H9 (cell line): ENCODE measurements at regions not wholly inside any gene's neighbourhood (a gene's known extent, or its start where the extent isn't known, plus 50 kb on each side); places are given as distances from the start of the nearest gene placed in this dataset.

Source experiments
- DNase-seq: peaks from one replicate; pipeline ENCODE4 v3.0.0-alpha.2; 2017
- H2AFZ ChIP-seq: one replicate; pipeline ENCODE4 v1.6.1; 2013; ENCODE audit warnings: mild to moderate bottlenecking, low read length, control low read depth, moderate library complexity
- H2AK5ac ChIP-seq: 2 replicates; pipeline ENCODE4 v1.6.1; 2013; ENCODE audit warnings: low read length, control low read depth, mixed read lengths; ENCODE audit not compliant: insufficient read length
- H2BK120ac ChIP-seq: one replicate; pipeline ENCODE4 v1.6.1; 2013; ENCODE audit warnings: low read depth, mild to moderate bottlenecking, low read length, control low read depth, inconsistent platforms; ENCODE audit not compliant: poor library complexity, severe bottlenecking
- H2BK12ac ChIP-seq: 2 replicates; pipeline ENCODE4 v1.6.1; 2013; ENCODE audit warnings: low read length, control low read depth, mixed read lengths, low read depth; ENCODE audit not compliant: insufficient read length
- H2BK15ac ChIP-seq: 2 replicates; pipeline ENCODE4 v1.6.1; 2013; ENCODE audit warnings: low read depth, low read length, control low read depth
- H2BK20ac ChIP-seq: one replicate; pipeline ENCODE4 v1.6.1; 2013; ENCODE audit warnings: low read depth, mild to moderate bottlenecking, low read length, control low read depth, inconsistent platforms; ENCODE audit not compliant: poor library complexity, severe bottlenecking
- H2BK5ac ChIP-seq: 2 replicates; pipeline ENCODE4 v1.6.1; 2013; ENCODE audit warnings: low read length, control low read depth, mixed read lengths; ENCODE audit not compliant: insufficient read length
- H3K14ac ChIP-seq: 2 replicates; pipeline ENCODE4 v1.6.1; 2013; ENCODE audit warnings: low read length, control low read depth; ENCODE audit not compliant: insufficient read depth
- H3K18ac ChIP-seq: 2 replicates; pipeline ENCODE4 v1.6.1; 2013; ENCODE audit warnings: low read depth, mild to moderate bottlenecking, mixed read lengths, low read length, control low read depth; ENCODE audit not compliant: insufficient read length
- H3K23ac ChIP-seq: 2 replicates; pipeline ENCODE4 v1.6.1; 2013; ENCODE audit warnings: low read length, control low read depth, mixed read lengths, low read depth; ENCODE audit not compliant: insufficient read length
- H3K23me2 ChIP-seq: 2 replicates; pipeline ENCODE4 v1.6.1; 2013; ENCODE audit warnings: low read depth, mild to moderate bottlenecking, mixed read lengths, low read length, control low read depth; ENCODE audit not compliant: insufficient read length, poor library complexity, severe bottlenecking
- H3K27ac ChIP-seq: 2 replicates; pipeline ENCODE4 v1.5.1; 2013; ENCODE audit warnings: low read length, control low read depth, mixed read lengths, low read depth; ENCODE audit not compliant: insufficient read length
- H3K27me3 ChIP-seq: 2 replicates; pipeline ENCODE4 v1.6.1; 2013; ENCODE audit warnings: low read length, control low read depth, inconsistent platforms; ENCODE audit not compliant: insufficient read depth
- H3K4ac ChIP-seq: 2 replicates; pipeline ENCODE4 v1.6.1; 2013; ENCODE audit warnings: low read depth, mild to moderate bottlenecking, control low read depth, inconsistent platforms, low read length, moderate library complexity
- H3K4me1 ChIP-seq: 2 replicates; pipeline ENCODE4 v1.6.1; 2013; ENCODE audit warnings: low read length, control low read depth, inconsistent platforms; ENCODE audit not compliant: insufficient read depth
- H3K4me2 ChIP-seq: 2 replicates; pipeline ENCODE4 v1.6.1; 2013; ENCODE audit warnings: low read length, control low read depth, mixed read lengths; ENCODE audit not compliant: insufficient read length, insufficient read depth
- H3K56ac ChIP-seq: 2 replicates; pipeline ENCODE4 v1.6.1; 2013; ENCODE audit warnings: low read depth, mild to moderate bottlenecking, mixed read lengths, low read length, control low read depth; ENCODE audit not compliant: insufficient read length
- H3K79me1 ChIP-seq: 2 replicates; pipeline ENCODE4 v1.6.1; 2013; ENCODE audit warnings: low read depth, mild to moderate bottlenecking, moderate library complexity, low read length, control low read depth, inconsistent platforms; ENCODE audit not compliant: insufficient read depth, poor library complexity, severe bottlenecking
- H3K79me2 ChIP-seq: 2 replicates; pipeline ENCODE4 v1.6.1; 2013; ENCODE audit warnings: low read length, control low read depth, inconsistent platforms; ENCODE audit not compliant: insufficient read depth
- H3K9ac ChIP-seq: 2 replicates; pipeline ENCODE4 v1.6.1; 2013; ENCODE audit warnings: low read length, control low read depth, mixed read lengths; ENCODE audit not compliant: insufficient read length; ENCODE audit errors: extremely low read depth
- H3K9me3 ChIP-seq: one replicate; pipeline ENCODE4 v1.6.1; 2013; ENCODE audit warnings: low read depth, low read length, inconsistent platforms; ENCODE audit not compliant: control insufficient read depth
- H3T11ph ChIP-seq: one replicate; pipeline ENCODE4 v1.6.1; 2013; ENCODE audit warnings: mild to moderate bottlenecking, low read length, control low read depth, inconsistent platforms
- H4K20me1 ChIP-seq: one replicate; pipeline ENCODE4 v1.6.1; 2013; ENCODE audit not compliant: control insufficient read depth, insufficient read length, insufficient read depth
- H4K5ac ChIP-seq: 2 replicates; pipeline ENCODE4 v1.6.1; 2013; ENCODE audit warnings: low read depth, mild to moderate bottlenecking, mixed read lengths, low read length, control low read depth; ENCODE audit not compliant: insufficient read length
- H4K8ac ChIP-seq: replicated peaks from 2 replicates; pipeline ENCODE4 v1.6.1; 2013; ENCODE audit warnings: low read length, control low read depth, mixed read lengths, low read depth; ENCODE audit not compliant: insufficient read length
- H4K91ac ChIP-seq: 2 replicates; pipeline ENCODE4 v1.6.1; 2013; ENCODE audit warnings: low read depth, mild to moderate bottlenecking, moderate library complexity, mixed read lengths, low read length, control low read depth; ENCODE audit not compliant: insufficient read length
- H3K27ac Mint-ChIP-seq, 3 experiments: 2 replicates in 2 of 3; 3 replicates in 1 of 3; pipeline ENCODE4 v1.8.0; 2020 to 2021; ENCODE audit warnings: mixed read lengths in 3 of 3, mild to moderate bottlenecking in 1 of 3, moderate library complexity in 1 of 3
- H3K27me3 Mint-ChIP-seq: 2 replicates; pipeline ENCODE4 v1.8.0; 2021; ENCODE audit warnings: low read depth, mild to moderate bottlenecking, moderate library complexity, mixed read lengths
- H3K36me3 Mint-ChIP-seq, 3 experiments: 2 replicates in 2 of 3; 3 replicates in 1 of 3; pipeline ENCODE4 v1.8.0; 2020 to 2021; ENCODE audit warnings: low read depth in 3 of 3, mixed read lengths in 3 of 3; ENCODE audit not compliant: insufficient read depth in 1 of 3
- H3K4me1 Mint-ChIP-seq, 2 experiments: 2 replicates each; pipeline ENCODE4 v1.8.0; 2020; ENCODE audit warnings: mixed read lengths in 2 of 2
- H3K4me3 Mint-ChIP-seq, 2 experiments: 2 replicates in 1 of 2; 3 replicates in 1 of 2; pipeline ENCODE4 v1.8.0; 2020 to 2021; ENCODE audit warnings: mild to moderate bottlenecking in 2 of 2, mixed read lengths in 2 of 2, moderate library complexity in 1 of 2
- H3K9me3 Mint-ChIP-seq, 2 experiments: 2 replicates in 1 of 2; 3 replicates in 1 of 2; pipeline ENCODE4 v1.8.0; 2020; ENCODE audit warnings: mild to moderate bottlenecking in 2 of 2, mixed read lengths in 2 of 2, moderate library complexity in 1 of 2
- WGBS: extraction: QIAGEN DNeasy Blood & Tissue Kit; methylation state at CpG from one replicate; pipeline ENCODE4 v1.1.7; 2013; ENCODE audit warnings: missing lambda C conversion rate, low lambda C conversion rate, mixed read lengths; ENCODE audit not compliant: insufficient read length; ENCODE audit errors: extremely low coverage; 5-methylcytosine and 5-hydroxymethylcytosine counted together
- TF ChIP-seq, protein P1 (sequence below): fragments of 200-600 bp; sonication (generic); conservative IDR thresholded peaks from 3 replicates; pipeline ENCODE4 v1.8.0; 2021; ENCODE audit warnings: antibody characterized with exemption, mild to moderate bottlenecking

- H2BK5ac ChIP-seq, result no peak overlapping the region
- no peaks in the 10 kb centered on the region for H3K79me2 ChIP-seq
- H2BK20ac ChIP-seq, result no peak overlapping the region
- no peak overlapping the region for H2AK5ac ChIP-seq
- H3T11ph ChIP-seq, result no peak overlapping the region
- H4K20me1 ChIP-seq, result no peaks in the 10 kb centered on the region
- Mint-ChIP-seq H3K9me3 (no peaks in the 10 kb centered on the region), H3K27me3 (peaks cover 2% of the 10 kb centered on the region; the same call in 1 of the 2 replicates), H3K4me3 (no peak overlapping the region), H3K36me3 (no peaks in the 10 kb centered on the region; a peak in 1 of 7 replicates), H3K4me1 (peaks cover 16 to 19% of the 10 kb centered on the region in 2 experiments), H3K27ac (0 out of 7 replicates have a peak overlapping the region, but pooled peaks of 1 of the 3 experiments have one; percentile 14)
- H4K8ac ChIP-seq, result no peak overlapping the region
- H3K9me3 ChIP-seq, result no peaks in the 10 kb centered on the region
- WGBS, result no CpG with 5 or more reads among the region's 1 CpG
- no peak overlapping the region for H3K4ac ChIP-seq
- no peak overlapping the region for H2BK15ac ChIP-seq
- no peak for DNase-seq
- H3K23ac ChIP-seq, result no peak overlapping the region
- TF ChIP-seq, protein P1, sequence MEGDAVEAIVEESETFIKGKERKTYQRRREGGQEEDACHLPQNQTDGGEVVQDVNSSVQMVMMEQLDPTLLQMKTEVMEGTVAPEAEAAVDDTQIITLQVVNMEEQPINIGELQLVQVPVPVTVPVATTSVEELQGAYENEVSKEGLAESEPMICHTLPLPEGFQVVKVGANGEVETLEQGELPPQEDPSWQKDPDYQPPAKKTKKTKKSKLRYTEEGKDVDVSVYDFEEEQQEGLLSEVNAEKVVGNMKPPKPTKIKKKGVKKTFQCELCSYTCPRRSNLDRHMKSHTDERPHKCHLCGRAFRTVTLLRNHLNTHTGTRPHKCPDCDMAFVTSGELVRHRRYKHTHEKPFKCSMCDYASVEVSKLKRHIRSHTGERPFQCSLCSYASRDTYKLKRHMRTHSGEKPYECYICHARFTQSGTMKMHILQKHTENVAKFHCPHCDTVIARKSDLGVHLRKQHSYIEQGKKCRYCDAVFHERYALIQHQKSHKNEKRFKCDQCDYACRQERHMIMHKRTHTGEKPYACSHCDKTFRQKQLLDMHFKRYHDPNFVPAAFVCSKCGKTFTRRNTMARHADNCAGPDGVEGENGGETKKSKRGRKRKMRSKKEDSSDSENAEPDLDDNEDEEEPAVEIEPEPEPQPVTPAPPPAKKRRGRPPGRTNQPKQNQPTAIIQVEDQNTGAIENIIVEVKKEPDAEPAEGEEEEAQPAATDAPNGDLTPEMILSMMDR, result no peak
- no peak overlapping the region for H3K4me2 ChIP-seq
- H3K14ac ChIP-seq, result no peak overlapping the region
- no peak overlapping the region for H3K9ac ChIP-seq
- H3K18ac ChIP-seq, result no peak overlapping the region
- no peaks in the 10 kb centered on the region for H3K27me3 ChIP-seq
- H3K79me1 ChIP-seq, result no peaks in the 10 kb centered on the region
- H4K5ac ChIP-seq, result no peak overlapping the region
- H2AFZ ChIP-seq, result no peak overlapping the region
- H4K91ac ChIP-seq, result no peak overlapping the region
- no peak overlapping the region for H3K27ac ChIP-seq
- no peak overlapping the region for H2BK120ac ChIP-seq
- no peaks in the 10 kb centered on the region for H3K23me2 ChIP-seq
- H2BK12ac ChIP-seq, result no peak overlapping the region
- no peak overlapping the region for H3K56ac ChIP-seq
- H3K4me1 ChIP-seq, result peaks cover 5% of the 10 kb centered on the region; the same call in 1 of the 2 replicates
These were observed 191.1 kb upstream of the KIRREL3 start for GRCh38 chr11:127191689-127192088.
